HUES48 (cell line): ENCODE measurements at regions not wholly inside any gene's neighbourhood (a gene's known extent, or its start where the extent isn't known, plus 50 kb on each side); places are given as distances from the start of the nearest gene placed in this dataset.

Source experiments
- H3K27ac ChIP-seq: one replicate; pipeline ENCODE4 v1.7.0; 2013; ENCODE audit warnings: low read depth, low read length, inconsistent platforms
- H3K27me3 ChIP-seq: 2 replicates; pipeline ENCODE4 v1.6.1; 2013; ENCODE audit warnings: mild to moderate bottlenecking, low read length; ENCODE audit not compliant: control insufficient read depth, insufficient read depth
- H3K36me3 ChIP-seq: 2 replicates; pipeline ENCODE4 v1.6.1; 2013; ENCODE audit warnings: low read length; ENCODE audit not compliant: control insufficient read depth, insufficient read depth
- H3K4me1 ChIP-seq: 2 replicates; pipeline ENCODE4 v1.6.1; 2013; ENCODE audit warnings: mild to moderate bottlenecking, low read length; ENCODE audit not compliant: control insufficient read depth, insufficient read depth
- H3K4me3 ChIP-seq: 2 replicates; pipeline ENCODE4 v1.5.1; 2013; ENCODE audit warnings: mild to moderate bottlenecking, low read depth, low read length
- H3K9ac ChIP-seq: 2 replicates; pipeline ENCODE4 v1.6.1; 2013; ENCODE audit warnings: mild to moderate bottlenecking, low read depth, low read length, moderate library complexity
- H3K9me3 ChIP-seq: 2 replicates; pipeline ENCODE4 v1.6.1; 2013; ENCODE audit warnings: low read length; ENCODE audit not compliant: control insufficient read depth, insufficient read depth

GRCh38 chr6:133157995-133158394, 83.2 kb upstream of the EYA4 start:
- no peaks in the 10 kb centered on the region for H3K4me1 ChIP-seq
- H3K27ac ChIP-seq: no peak overlapping the region
- H3K27me3 ChIP-seq: no peaks in the 10 kb centered on the region
- no peak overlapping the region for H3K9ac ChIP-seq
- H3K9me3 ChIP-seq: no peaks in the 10 kb centered on the region
- no peaks in the 10 kb centered on the region for H3K36me3 ChIP-seq
- H3K4me3 ChIP-seq: no peak overlapping the region

GRCh38 chr6:133159255-133159795, 81.8 kb upstream of the EYA4 start:
- H3K36me3 ChIP-seq: no peaks in the 10 kb centered on the region
- no peak overlapping the region for H3K9ac ChIP-seq
- H3K4me1 ChIP-seq: no peaks in the 10 kb centered on the region
- no peaks in the 10 kb centered on the region for H3K27me3 ChIP-seq
- no peaks in the 10 kb centered on the region for H3K9me3 ChIP-seq
- H3K4me3 ChIP-seq: no peak overlapping the region
- no peak overlapping the region for H3K27ac ChIP-seq

GRCh38 chr6:133160536-133160935, 80.6 kb upstream of the EYA4 start:
- H3K4me1 ChIP-seq: no peaks in the 10 kb centered on the region
- no peak overlapping the region for H3K4me3 ChIP-seq
- H3K9ac ChIP-seq: no peak overlapping the region
- no peaks in the 10 kb centered on the region for H3K36me3 ChIP-seq
- no peaks in the 10 kb centered on the region for H3K27me3 ChIP-seq
- no peak overlapping the region for H3K27ac ChIP-seq
- H3K9me3 ChIP-seq: no peaks in the 10 kb centered on the region

GRCh38 chr6:133165235-133165634, 75.9 kb upstream of the EYA4 start:
- Histone ChIP-seq H3K4me3 (no peak overlapping the region), H3K9me3 (no peaks in the 10 kb centered on the region), H3K4me1 (peaks cover 10% of the 10 kb centered on the region), H3K27ac (no peak overlapping the region), H3K27me3 (no peaks in the 10 kb centered on the region), H3K36me3 (no peaks in the 10 kb centered on the region), H3K9ac (no peak overlapping the region)

GRCh38 chr6:133166766-133167165, 74.4 kb upstream of the EYA4 start:
- H3K27ac ChIP-seq: no peak overlapping the region
- H3K4me3 ChIP-seq: no peak overlapping the region
- no peaks in the 10 kb centered on the region for H3K9me3 ChIP-seq
- no peaks in the 10 kb centered on the region for H3K27me3 ChIP-seq
- no peaks in the 10 kb centered on the region for H3K36me3 ChIP-seq
- H3K9ac ChIP-seq: no peak overlapping the region
- peaks cover 13% of the 10 kb centered on the region for H3K4me1 ChIP-seq

- peaks cover 8% of the 10 kb centered on the region; the same call in 1 of the 2 replicates for H3K9me3 ChIP-seq
- H3K36me3 ChIP-seq: no peaks in the 10 kb centered on the region
- H3K4me3 ChIP-seq: peak overlapping the region; percentile 35; the same call in 1 of the 2 replicates
- no peak overlapping the region for H3K27ac ChIP-seq
- no peaks in the 10 kb centered on the region for H3K27me3 ChIP-seq
- peaks cover 13% of the 10 kb centered on the region for H3K4me1 ChIP-seq
- H3K9ac ChIP-seq: no peak overlapping the region
Measured at GRCh38 chr6:133169901-133170300, 71.3 kb upstream of the EYA4 start.

- peaks cover 8% of the 10 kb centered on the region; the same call in 1 of the 2 replicates for H3K9me3 ChIP-seq
- H3K4me1 ChIP-seq: peaks cover 13% of the 10 kb centered on the region
- H3K9ac ChIP-seq: no peak overlapping the region
- H3K27ac ChIP-seq: no peak overlapping the region
- H3K27me3 ChIP-seq: no peaks in the 10 kb centered on the region
- no peak overlapping the region for H3K4me3 ChIP-seq
- no peaks in the 10 kb centered on the region for H3K36me3 ChIP-seq
Measured at GRCh38 chr6:133170602-133171001, 70.6 kb upstream of the EYA4 start.

- H3K9me3 ChIP-seq: peaks cover 8% of the 10 kb centered on the region; the same call in 1 of the 2 replicates
- peaks cover 13% of the 10 kb centered on the region for H3K4me1 ChIP-seq
- no peak overlapping the region for H3K9ac ChIP-seq
- H3K36me3 ChIP-seq: no peaks in the 10 kb centered on the region
- no peak overlapping the region for H3K27ac ChIP-seq
- no peak overlapping the region for H3K4me3 ChIP-seq
- H3K27me3 ChIP-seq: no peaks in the 10 kb centered on the region
Measured at GRCh38 chr6:133171989-133172604, 69.1 kb upstream of the EYA4 start.

GRCh38 chr6:133173276-133173675, 67.9 kb upstream of the EYA4 start:
- Histone ChIP-seq H3K36me3 (no peaks in the 10 kb centered on the region), H3K9me3 (peaks cover 8% of the 10 kb centered on the region; the same call in 1 of the 2 replicates), H3K27me3 (no peaks in the 10 kb centered on the region), H3K4me1 (peaks cover 13% of the 10 kb centered on the region), H3K27ac (no peak overlapping the region), H3K4me3 (no peak overlapping the region), H3K9ac (no peak overlapping the region)

GRCh38 chr6:133179481-133179880, 61.7 kb upstream of the EYA4 start:
- Histone ChIP-seq H3K4me3 (no peak overlapping the region), H3K9ac (no peak overlapping the region), H3K27me3 (no peaks in the 10 kb centered on the region), H3K27ac (no peak overlapping the region), H3K4me1 (no peaks in the 10 kb centered on the region), H3K9me3 (no peaks in the 10 kb centered on the region), H3K36me3 (no peaks in the 10 kb centered on the region)

- peaks cover 13% of the 10 kb centered on the region for H3K4me1 ChIP-seq
- no peak overlapping the region for H3K4me3 ChIP-seq
- H3K9me3 ChIP-seq: no peaks in the 10 kb centered on the region
- no peaks in the 10 kb centered on the region for H3K36me3 ChIP-seq
- H3K9ac ChIP-seq: no peak overlapping the region
- no peak overlapping the region for H3K27ac ChIP-seq
- H3K27me3 ChIP-seq: no peaks in the 10 kb centered on the region
Measured at GRCh38 chr6:133183691-133184090, 57.5 kb upstream of the EYA4 start.
